H1 (cell line): ENCODE measurements at regions not wholly inside any gene's neighbourhood (a gene's known extent, or its start where the extent isn't known, plus 50 kb on each side); places are given as distances from the start of the nearest gene placed in this dataset.

Source experiments
- CTCF ChIA-PET: fragments of 300-600 bp; sonication (Branson Sonifier 250); formaldehyde crosslinking; loops from one replicate; lab custom pipeline; 2021; ENCODE audit not compliant: partially characterized antibody; lab: Charles Lee
- POLR2A ChIA-PET: fragments of 300-600 bp; sonication (Branson Sonifier 250); formaldehyde crosslinking; loops from one replicate; lab custom pipeline; 2021; ENCODE audit warnings: inconsistent platforms; ENCODE audit not compliant: partially characterized antibody; lab: Charles Lee
- DNase-seq, 2 experiments: peaks; one replicate each; pipeline versions ENCODE4 v3.0.0 to v3.0.0-alpha.2; 2010 to 2022; ENCODE audit warnings: low spot score in 2 of 2, low read depth in 1 of 2, mixed read lengths in 1 of 2
- FAIRE-seq: peaks from 2 replicates; lab custom pipeline; 2011; peaks lifted over from hg19 to GRCh38; lab: Jason Lieb, UNC
- H2AFZ ChIP-seq: 2 replicates; pipeline ENCODE4 v1.8.1; 2012; ENCODE audit warnings: low read length, inconsistent platforms
- H2AK5ac ChIP-seq: 2 replicates; pipeline ENCODE4 v1.6.1; 2013; ENCODE audit warnings: low read depth, low read length
- H2BK120ac ChIP-seq: replicated peaks from 2 replicates; pipeline ENCODE3; 2013; ENCODE audit warnings: low read depth, low read length, inconsistent platforms
- H2BK12ac ChIP-seq: 2 replicates; pipeline ENCODE4 v1.6.1; 2013; ENCODE audit warnings: low read depth, low read length
- H2BK15ac ChIP-seq: 2 replicates; pipeline ENCODE4 v1.6.1; 2013; ENCODE audit warnings: low read length
- H2BK20ac ChIP-seq: 2 replicates; pipeline ENCODE4 v1.6.1; 2013; ENCODE audit warnings: low read length
- H2BK5ac ChIP-seq: 2 replicates; pipeline ENCODE4 v1.6.1; 2013; ENCODE audit warnings: low read depth, low read length
- H3K14ac ChIP-seq: 2 replicates; pipeline ENCODE4 v1.6.1; 2013; ENCODE audit warnings: inconsistent platforms; ENCODE audit not compliant: insufficient read length
- H3K18ac ChIP-seq: 2 replicates; pipeline ENCODE4 v1.6.1; 2013; ENCODE audit warnings: low read length; ENCODE audit errors: extremely low read depth
- H3K23ac ChIP-seq: 2 replicates; pipeline ENCODE4 v1.6.1; 2013; ENCODE audit warnings: inconsistent platforms; ENCODE audit not compliant: insufficient read length
- H3K23me2 ChIP-seq: 2 replicates; pipeline ENCODE4 v1.6.1; 2013; ENCODE audit warnings: low read depth, low read length
- H3K27ac ChIP-seq: 2 replicates; pipeline ENCODE4 v1.6.1; 2011; ENCODE audit warnings: low read depth, low read length, inconsistent platforms
- H3K27me3 ChIP-seq, 4 experiments: replicated peaks in 1 of 4; 1 replicate in 1 of 4; 2 replicates in 3 of 4; pipeline versions ENCODE4 v1.6.1 to v1.8.1; 2011 to 2013; ENCODE audit warnings: low read length in 3 of 4, mild to moderate bottlenecking in 3 of 4, inconsistent platforms in 2 of 4, mixed read lengths in 2 of 4, moderate library complexity in 1 of 4; ENCODE audit not compliant: control insufficient read depth in 3 of 4, insufficient read depth in 3 of 4; ENCODE audit errors: extremely low read depth in 1 of 4
- H3K36me3 ChIP-seq, 4 experiments: 2 replicates each; pipeline versions ENCODE4 v1.6.1 to v1.8.1; 2011 to 2013; ENCODE audit warnings: mild to moderate bottlenecking in 4 of 4, low read length in 3 of 4, moderate library complexity in 2 of 4, control low read depth in 1 of 4, inconsistent platforms in 1 of 4; ENCODE audit not compliant: insufficient read depth in 4 of 4, control insufficient read depth in 2 of 4
- H3K4ac ChIP-seq: replicated peaks from 2 replicates; pipeline ENCODE3; 2013; ENCODE audit warnings: low read length, low read depth, mixed read lengths, inconsistent platforms; ENCODE audit not compliant: insufficient read length
- H3K4me1 ChIP-seq, 4 experiments: replicated peaks in 1 of 4; 1 replicate in 1 of 4; 2 replicates in 3 of 4; pipeline versions ENCODE4 v1.6.1 to v1.8.1; 2011 to 2013; ENCODE audit warnings: low read length in 3 of 4, inconsistent platforms in 2 of 4, mixed read lengths in 1 of 4; ENCODE audit not compliant: insufficient read depth in 4 of 4, control insufficient read depth in 3 of 4
- H3K4me2 ChIP-seq, 2 experiments: 2 replicates each; pipeline versions ENCODE4 v1.6.1 to v1.8.1; 2011 to 2013; ENCODE audit warnings: low read depth in 2 of 2, low read length in 2 of 2, control low read depth in 1 of 2, inconsistent platforms in 1 of 2, mild to moderate bottlenecking in 1 of 2; ENCODE audit not compliant: insufficient read depth in 1 of 2
- H3K4me3 ChIP-seq, 4 experiments: fragments of 200-600, 300-600 bp in 1 of 4; sonication (generic), shearing (Covaris generic), sonication (Bioruptor Twin) in 1 of 4; 2 replicates each; pipeline versions ENCODE4 v1.5.1 to v1.8.1; 2011 to 2016; ENCODE audit warnings: low read length in 4 of 4, low read depth in 3 of 4, control low read depth in 2 of 4, inconsistent platforms in 2 of 4, mild to moderate bottlenecking in 2 of 4, mixed read lengths in 1 of 4, moderate library complexity in 1 of 4; ENCODE audit not compliant: insufficient read depth in 2 of 4; ENCODE audit errors: extremely low read depth in 1 of 4
- H3K56ac ChIP-seq: replicated peaks from 2 replicates; pipeline ENCODE3; 2013; ENCODE audit warnings: low read depth, mild to moderate bottlenecking, mixed read lengths, low read length, inconsistent platforms; ENCODE audit not compliant: insufficient read length
- H3K79me1 ChIP-seq: 2 replicates; pipeline ENCODE4 v1.6.1; 2013; ENCODE audit warnings: low read depth, low read length, control low read depth
- H3K79me2 ChIP-seq, 2 experiments: 2 replicates each; pipeline versions ENCODE4 v1.6.1 to v1.8.1; 2012 to 2013; ENCODE audit warnings: low read length in 2 of 2, mild to moderate bottlenecking in 2 of 2, inconsistent platforms in 1 of 2; ENCODE audit not compliant: insufficient read depth in 2 of 2, control insufficient read depth in 1 of 2
- H3K9ac ChIP-seq, 4 experiments: replicated peaks in 1 of 4; 1 replicate in 1 of 4; 2 replicates in 3 of 4; pipeline versions ENCODE4 v1.6.1 to v1.8.1; 2011 to 2013; ENCODE audit warnings: low read depth in 3 of 4, low read length in 3 of 4, control low read depth in 2 of 4, mild to moderate bottlenecking in 2 of 4, moderate library complexity in 2 of 4, inconsistent platforms in 1 of 4; ENCODE audit errors: extremely low read depth in 1 of 4
- H3K9me3 ChIP-seq, 2 experiments: 2 replicates each; pipeline versions ENCODE4 v1.6.1 to v1.8.1; 2012 to 2013; ENCODE audit warnings: mild to moderate bottlenecking in 2 of 2, moderate library complexity in 2 of 2, control low read depth in 1 of 2, inconsistent platforms in 1 of 2, low read depth in 1 of 2, low read length in 1 of 2, mixed read lengths in 1 of 2; ENCODE audit not compliant: insufficient read depth in 2 of 2
- H4K20me1 ChIP-seq, 2 experiments: replicated peaks in 1 of 2; 2 replicates each; pipeline versions ENCODE3 to v1.8.1; 2011 to 2013; ENCODE audit warnings: inconsistent platforms in 2 of 2, low read length in 2 of 2, mild to moderate bottlenecking in 1 of 2; ENCODE audit not compliant: insufficient read depth in 2 of 2, control insufficient read depth in 1 of 2
- H4K5ac ChIP-seq: 2 replicates; pipeline ENCODE4 v1.6.1; 2013; ENCODE audit warnings: low read length, low read depth, mixed read lengths, inconsistent platforms; ENCODE audit not compliant: insufficient read length
- H4K8ac ChIP-seq: 2 replicates; pipeline ENCODE4 v1.8.0; 2013; ENCODE audit warnings: mild to moderate bottlenecking, moderate library complexity, low read length, inconsistent platforms; ENCODE audit not compliant: insufficient read depth; ENCODE audit errors: extremely low read depth
- H4K91ac ChIP-seq: replicated peaks from 2 replicates; pipeline ENCODE3; 2013; ENCODE audit warnings: low read length, mixed read lengths, inconsistent platforms; ENCODE audit not compliant: insufficient read length
- WGBS, 2 experiments: shearing (Covaris generic) in 1 of 2; methylation state at CpG; one replicate each; pipeline versions ENCODE4 v1.1.6 to v1.1.7; 2013 to 2015; ENCODE audit warnings: low lambda C conversion rate in 2 of 2, mixed read lengths in 2 of 2, inconsistent platforms in 1 of 2, low coverage in 1 of 2, missing lambda C conversion rate in 1 of 2; ENCODE audit not compliant: insufficient replicate concordance in 2 of 2, insufficient coverage in 1 of 2, insufficient read length in 1 of 2; ENCODE audit errors: extremely low coverage in 1 of 2, missing lambda C conversion rate in 1 of 2; 5-methylcytosine and 5-hydroxymethylcytosine counted together

GRCh38 chr2:67854103-67854743 lies 208.6 kb downstream of the C1D start:
- Histone ChIP-seq H3K36me3 (no peaks in the 10 kb centered on the region), H3K79me1 (no peaks in the 10 kb centered on the region), H2AK5ac (no peak overlapping the region), H3K27ac (no peak overlapping the region), H2BK12ac (no peak overlapping the region), H3K9me3 (no peaks in the 10 kb centered on the region), H3K4me1 (no peaks in the 10 kb centered on the region), H3K27me3 (peaks cover 0 to 2% (median 0%) of the 10 kb centered on the region in 4 experiments; a peak in 1 of 7 replicates), H3K23me2 (no peaks in the 10 kb centered on the region), H3K14ac (no peak overlapping the region), H3K23ac (no peak overlapping the region), H4K5ac (no peak overlapping the region), H2BK5ac (no peak overlapping the region), H3K4me2 (no peak overlapping the region), H3K4ac (no peak overlapping the region), H2BK20ac (no peak overlapping the region), H3K18ac (no peak overlapping the region), H3K4me3 (no peak overlapping the region), H3K79me2 (no peaks in the 10 kb centered on the region), H2BK15ac (no peak overlapping the region), H3K56ac (no peak overlapping the region), H4K8ac (no peak overlapping the region), H4K20me1 (no peaks in the 10 kb centered on the region), H3K9ac (no peak overlapping the region), H2AFZ (no peak overlapping the region), H2BK120ac (no peak overlapping the region), H4K91ac (no peak overlapping the region)
- WGBS, 2 experiments: 92% methylated on average over 6 of the region's 6 CpGs; no CpG with 5 or more reads in 1 of the 2 experiments
- ChIA-PET CTCF (interaction anchor here (0.9 to 4.9 kb wide), 11 partner anchors 8 to 216 kb away, joined by 3 to 23 read pairs (median 5); no protein-coding TSS in a partner anchor), POLR2A (interaction anchor here (1.3 kb wide), 1 partner anchor 9 kb away, joined by 3 read pairs; no protein-coding TSS in a partner anchor)
- FAIRE-seq (no peak), DNase-seq (no peak)
